Mucosa of descending colon (tissue), 3 donors: ENCODE measurements at regions not wholly inside any gene's neighbourhood (a gene's known extent, or its start where the extent isn't known, plus 50 kb on each side); places are given as distances from the start of the nearest gene placed in this dataset.

Experiments used
- ATAC-seq: fragments of 200-7000 bp; cut with Tn5 transposase; one replicate; pipeline ENCODE4 v1.9.1; 2020; ENCODE audit warnings: mild to moderate bottlenecking, moderate library complexity
- DNase-seq, 3 donors: peaks; one replicate each; pipeline ENCODE4 v3.0.0-alpha.2; 2020
- H3K36me3 ChIP-seq: fragments of 200-600 bp; one replicate; pipeline ENCODE4 v1.8.0; 2021; ENCODE audit warnings: low read depth, mild to moderate bottlenecking
- H3K4me1 ChIP-seq: fragments of 200-600 bp; one replicate; pipeline ENCODE4 v1.8.0; 2021; ENCODE audit warnings: low read depth, mild to moderate bottlenecking
- H3K4me3 ChIP-seq: fragments of 200-600 bp; one replicate; pipeline ENCODE4 v1.8.0; 2021; ENCODE audit warnings: mild to moderate bottlenecking
- H3K9me3 ChIP-seq: fragments of 200-600 bp; one replicate; pipeline ENCODE4 v1.8.0; 2021; ENCODE audit warnings: mild to moderate bottlenecking
- CTCF ChIP-seq: fragments of 200-600 bp; IDR thresholded peaks from one replicate; pipeline ENCODE4 v1.8.0; 2022; ENCODE audit warnings: antibody characterized with exemption, mild to moderate bottlenecking
- intact Hi-C, 2 donors: fragments of 100-400 bp; cut with DNase I in 1 of 2; cut with micrococcal nuclease in 1 of 2; formaldehyde crosslinking; loops; one replicate each; pipeline versions ENCODE4 v1.11.0 to v1.11.1; 2022; cut with DNase I, micrococcal nuclease
- donor health status: DM: no; HTN: no; CAD: no; lungs with moderate emphysema.
- donor health status: DM: no; HTN: no; CAD: no.
- donor health status: DM: no; HTN: yes; CAD: no.

GRCh38 chr1:82466416-82466815, 665.7 kb downstream of the ADGRL2 start:
- DNase-seq (no peak), ATAC-seq (no peak)
- TF ChIP-seq CTCF, result no peak
- intact Hi-C loops, result no loop called here
- no peaks in the 10 kb centered on the region for H3K9me3 ChIP-seq
- H3K4me1 ChIP-seq, result no peaks in the 10 kb centered on the region
- H3K4me3 ChIP-seq, result no peak overlapping the region
- no peaks in the 10 kb centered on the region for H3K36me3 ChIP-seq

- H3K36me3 ChIP-seq, result no peaks in the 10 kb centered on the region
- intact Hi-C loops, result no loop called here
- no peaks in the 10 kb centered on the region for H3K9me3 ChIP-seq
- ATAC-seq, result no peak
- no peak overlapping the region for H3K4me3 ChIP-seq
- H3K4me1 ChIP-seq, result no peaks in the 10 kb centered on the region
- no peak for TF ChIP-seq CTCF
- no peak for DNase-seq
Measured at GRCh38 chr1:82465024-82465423, 664.3 kb downstream of the ADGRL2 start.

- peak in 1 of 3 donors; percentile 66 for DNase-seq
- TF ChIP-seq CTCF, result no peak
- Histone ChIP-seq H3K9me3 (no peaks in the 10 kb centered on the region), H3K4me1 (no peaks in the 10 kb centered on the region), H3K36me3 (no peaks in the 10 kb centered on the region), H3K4me3 (no peak overlapping the region)
- ATAC-seq, result peak; percentile 26
- intact Hi-C loops, result no loop called here
Measured at GRCh38 chr1:82464362-82465001, 663.7 kb downstream of the ADGRL2 start.

- no peaks in the 10 kb centered on the region for H3K36me3 ChIP-seq
- intact Hi-C loops, result no loop called here
- H3K4me3 ChIP-seq, result no peak overlapping the region
- no peaks in the 10 kb centered on the region for H3K9me3 ChIP-seq
- TF ChIP-seq CTCF, result no peak
- DNase-seq (no peak), ATAC-seq (no peak)
- no peaks in the 10 kb centered on the region for H3K4me1 ChIP-seq
Measured at GRCh38 chr1:82463951-82464350, 663.2 kb downstream of the ADGRL2 start.

GRCh38 chr1:82462366-82462765, 661.6 kb downstream of the ADGRL2 start:
- DNase-seq (no peak), ATAC-seq (no peak)
- intact Hi-C loops, result no loop called here
- no peaks in the 10 kb centered on the region for H3K4me1 ChIP-seq
- H3K4me3 ChIP-seq, result no peak overlapping the region
- no peaks in the 10 kb centered on the region for H3K9me3 ChIP-seq
- no peak for TF ChIP-seq CTCF
- no peaks in the 10 kb centered on the region for H3K36me3 ChIP-seq

GRCh38 chr1:82455342-82455741, 654.6 kb downstream of the ADGRL2 start:
- DNase-seq (no peak), ATAC-seq (no peak)
- no peaks in the 10 kb centered on the region for H3K36me3 ChIP-seq
- H3K9me3 ChIP-seq, result no peaks in the 10 kb centered on the region
- H3K4me1 ChIP-seq, result no peaks in the 10 kb centered on the region
- intact Hi-C loops, result no loop called here
- H3K4me3 ChIP-seq, result no peak overlapping the region
- no peak for TF ChIP-seq CTCF
